HCT116 (cell line): ENCODE measurements at regions not wholly inside any gene's neighbourhood (a gene's known extent, or its start where the extent isn't known, plus 50 kb on each side); places are given as distances from the start of the nearest gene placed in this dataset.

ENCODE experiments used
- ATAC-seq: fragments of 200-7000 bp; cut with Tn5 transposase; 2 replicates; pipeline ENCODE4 v1.9.1; 2020; ENCODE audit warnings: mild to moderate bottlenecking, moderate library complexity
- BruUV-seq: library from RNA; stranded (reverse); fragments of 400-500 nt; replicated peaks from 2 replicates; lab custom pipeline; 2021; lab: Mats Ljungman, UMichigan
- CTCF ChIA-PET: fragments of 300-600 bp; sonication (Branson Sonifier 250); formaldehyde crosslinking; loops from one replicate; lab custom pipeline; 2021; ENCODE audit warnings: antibody characterized with exemption; lab: Charles Lee
- POLR2A ChIA-PET: fragments of 300-600, 350-600 bp; sonication (Branson Sonifier 250); formaldehyde crosslinking; loops from one replicate; lab custom pipeline; 2021; ENCODE audit warnings: antibody characterized with exemption; lab: Charles Lee
- RAD21 ChIA-PET, 2 experiments: fragments of 300-600 bp; sonication (Branson Sonifier 250); formaldehyde crosslinking; loops; one replicate each; lab custom pipeline; 2023; ENCODE audit warnings: low total read pairs in 2 of 2; ENCODE audit not compliant: uncharacterized antibody in 2 of 2, unreplicated experiment in 2 of 2, low non-redundant PET in 1 of 2; lab: Charles Lee
- DNase-seq: peaks from one replicate; pipeline ENCODE4 v3.0.0-alpha.2; 2010; ENCODE audit warnings: low read depth, low spot score
- H2AFZ ChIP-seq: fragments of 200-600 bp; shearing (Covaris generic), sonication (generic); 2 replicates; pipeline ENCODE4 v1.6.1; 2017; ENCODE audit warnings: low read depth, mixed run types, mixed read lengths, antibody characterized with exemption, low read length; ENCODE audit not compliant: poor library complexity, severe bottlenecking
- H3K27ac ChIP-seq: 2 replicates; pipeline ENCODE4 v1.5.1; 2012; ENCODE audit warnings: low read depth, low read length
- H3K27me3 ChIP-seq: fragments of 200-600 bp; sonication (generic); 2 replicates; pipeline ENCODE4 v1.6.1; 2016; ENCODE audit warnings: mixed run types, low read length, mixed read lengths; ENCODE audit not compliant: insufficient read depth
- H3K36me3 ChIP-seq, 2 experiments: fragments of 200-500 bp in 1 of 2; fragments of 200-600 bp in 1 of 2; sonication (Bioruptor generic) in 1 of 2; sonication (generic) in 1 of 2; 2 replicates each; pipeline versions ENCODE4 v1.5.1 to v1.6.1; 2014 to 2016; ENCODE audit warnings: low read length in 2 of 2, inconsistent platforms in 1 of 2, mixed read lengths in 1 of 2, mixed run types in 1 of 2; ENCODE audit not compliant: insufficient read depth in 2 of 2, control insufficient read depth in 1 of 2
- H3K4me1 ChIP-seq, 2 experiments: fragments of 200-600 bp in 1 of 2; sonication (generic) in 1 of 2; 2 replicates each; pipeline versions ENCODE4 v1.5.1 to v1.6.1; 2012 to 2017; ENCODE audit warnings: low read length in 2 of 2, inconsistent platforms in 1 of 2, mild to moderate bottlenecking in 1 of 2, mixed read lengths in 1 of 2, mixed run types in 1 of 2, moderate library complexity in 1 of 2; ENCODE audit not compliant: insufficient read depth in 2 of 2, control insufficient read depth in 1 of 2
- H3K4me2 ChIP-seq: fragments of 200-600 bp; sonication (generic); 2 replicates; pipeline ENCODE4 v1.6.1; 2017; ENCODE audit warnings: mixed run types, low read length, mixed read lengths
- H3K4me3 ChIP-seq, 2 experiments: fragments of 200-600 bp in 1 of 2; sonication (generic) in 1 of 2; replicated peaks in 1 of 2; 2 replicates each; pipeline ENCODE4 v1.5.1; 2011 to 2016; ENCODE audit warnings: low read length in 2 of 2, control low read depth in 1 of 2, low read depth in 1 of 2, mild to moderate bottlenecking in 1 of 2, mixed read lengths in 1 of 2, mixed run types in 1 of 2
- H3K79me2 ChIP-seq: fragments of 200-600 bp; sonication (generic); 2 replicates; pipeline ENCODE4 v1.6.1; 2017; ENCODE audit warnings: mild to moderate bottlenecking, mixed run types, low read length, moderate library complexity, mixed read lengths; ENCODE audit not compliant: insufficient read depth
- H3K9ac ChIP-seq: fragments of 200-600 bp; sonication (generic); 2 replicates; pipeline ENCODE4 v1.6.1; 2016; ENCODE audit warnings: low read length, mixed read lengths
- H3K9me2 ChIP-seq: fragments of 200-600 bp; sonication (generic), shearing (Covaris generic); 2 replicates; pipeline ENCODE4 v1.6.1; 2017; ENCODE audit warnings: mixed run types, mild to moderate bottlenecking, moderate library complexity; ENCODE audit not compliant: insufficient read depth
- H3K9me3 ChIP-seq, 2 experiments: fragments of 200-500 bp in 1 of 2; fragments of 200-600 bp in 1 of 2; sonication (Bioruptor generic) in 1 of 2; sonication (generic) in 1 of 2; 2 replicates each; pipeline ENCODE4 v1.6.1; 2014 to 2017; ENCODE audit warnings: low read length in 2 of 2, mixed read lengths in 2 of 2, inconsistent platforms in 1 of 2, low read depth in 1 of 2, mild to moderate bottlenecking in 1 of 2, mixed run types in 1 of 2, moderate library complexity in 1 of 2; ENCODE audit not compliant: control insufficient read depth in 1 of 2, insufficient read depth in 1 of 2
- H4K20me1 ChIP-seq: fragments of 200-600 bp; sonication (generic), shearing (Covaris generic); 2 replicates; pipeline ENCODE4 v1.6.1; 2017; ENCODE audit warnings: mixed run types, mild to moderate bottlenecking, moderate library complexity; ENCODE audit not compliant: insufficient read depth
- CEBPB ChIP-seq: IDR thresholded peaks from 2 replicates; pipeline ENCODE4 v1.6.1; 2012; ENCODE audit warnings: low read depth
- EGR1 ChIP-seq: IDR thresholded peaks from 2 replicates; pipeline ENCODE4 v1.6.1; 2012; ENCODE audit warnings: low read depth
- ELF1 ChIP-seq: IDR thresholded peaks from 2 replicates; pipeline ENCODE4 v1.6.1; 2012; ENCODE audit warnings: low read depth, borderline replicate concordance
- EZH2 ChIP-seq: fragments of 200-600 bp; sonication (generic); IDR thresholded peaks from 2 replicates; pipeline ENCODE4 v1.6.1; 2017; ENCODE audit warnings: antibody characterized with exemption, mixed run types
- EZH2phosphoT487 ChIP-seq: fragments of 200-600 bp; IDR thresholded peaks from 2 replicates; pipeline ENCODE4 v1.6.1; 2018; ENCODE audit warnings: antibody characterized with exemption, borderline replicate concordance
- FOSL1 ChIP-seq: IDR thresholded peaks from 2 replicates; pipeline ENCODE4 v1.6.1; 2012; ENCODE audit warnings: low read depth
- POLR2A ChIP-seq: IDR thresholded peaks from 2 replicates; pipeline ENCODE4 v1.7.0; 2011; ENCODE audit warnings: borderline replicate concordance; ENCODE audit not compliant: insufficient read depth, insufficient read length; ENCODE audit errors: extremely low read depth
- RAD21 ChIP-seq: IDR thresholded peaks from 2 replicates; pipeline ENCODE4 v1.6.1; 2012; ENCODE audit warnings: low read depth, mild to moderate bottlenecking
- SP1 ChIP-seq: IDR thresholded peaks from 2 replicates; pipeline ENCODE4 v1.6.1; 2012; ENCODE audit warnings: low read depth
- SRF ChIP-seq: IDR thresholded peaks from 2 replicates; pipeline ENCODE4 v1.6.1; 2012; ENCODE audit warnings: low read depth
- TCF7L2 ChIP-seq: IDR thresholded peaks from 2 replicates; pipeline ENCODE4 v1.7.0; 2011; ENCODE audit warnings: borderline replicate concordance, inconsistent platforms; ENCODE audit not compliant: insufficient read depth, insufficient read length; ENCODE audit errors: extremely low read depth
- ZNF274 ChIP-seq: fragments of 200-500 bp; sonication (Bioruptor generic); IDR thresholded peaks from 2 replicates; pipeline ENCODE4 v1.6.1; 2014; ENCODE audit warnings: mild to moderate bottlenecking, low read depth, low read length, inconsistent platforms
- intact Hi-C: fragments of 100-400 bp; cut with micrococcal nuclease; formaldehyde crosslinking; loops from 2 replicates; pipeline ENCODE4 v1.10.0; 2022
- TF ChIP-seq, protein P1 (sequence below): IDR thresholded peaks from 2 replicates; pipeline ENCODE4 v1.6.1; 2012
- TF ChIP-seq, protein P2 (sequence below): IDR thresholded peaks from 2 replicates; pipeline ENCODE4 v1.6.1; 2012
- TF ChIP-seq, protein P3 (sequence below): IDR thresholded peaks from 2 replicates; pipeline ENCODE4 v1.6.1; 2012; ENCODE audit warnings: low read depth
- TF ChIP-seq, protein P4 (sequence below): IDR thresholded peaks from 2 replicates; pipeline ENCODE4 v1.6.1; 2011; ENCODE audit warnings: mild to moderate bottlenecking, low read length, moderate library complexity; ENCODE audit not compliant: insufficient replicate concordance; ENCODE audit errors: extremely low read depth

DNA sequence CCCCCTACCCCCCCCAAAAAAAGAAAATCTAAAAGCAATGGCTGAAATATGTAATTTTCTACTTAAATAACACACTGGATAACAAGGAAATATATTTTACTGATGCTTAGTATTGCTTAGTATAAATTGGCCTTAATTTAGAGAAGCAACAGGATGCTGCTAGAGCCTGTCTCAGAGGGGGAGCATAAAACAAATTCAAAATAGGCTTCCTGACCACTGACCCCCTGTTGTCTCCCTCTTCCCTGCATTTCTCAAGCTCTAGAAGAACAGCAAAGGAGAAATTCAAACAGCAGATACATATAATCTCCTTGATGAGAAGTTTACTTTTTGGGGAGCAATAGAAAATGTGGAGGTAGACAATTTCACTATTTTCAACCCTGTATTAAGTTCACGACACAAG lies 631.1 kb upstream of the GJE1 start:
- Histone ChIP-seq H3K9ac (no peak overlapping the region), H3K4me3 (no peak overlapping the region), H3K27me3 (no peaks in the 10 kb centered on the region), H2AFZ (no peak overlapping the region), H3K9me3 (peaks cover 0 to 3% of the 10 kb centered on the region in 2 experiments; a peak in 1 of 4 replicates), H3K4me1 (no peaks in the 10 kb centered on the region), H4K20me1 (no peaks in the 10 kb centered on the region), H3K4me2 (no peak overlapping the region), H3K27ac (no peak overlapping the region), H3K79me2 (no peaks in the 10 kb centered on the region), H3K9me2 (no peaks in the 10 kb centered on the region), H3K36me3 (no peaks in the 10 kb centered on the region)
- RAD21 ChIA-PET, result no interaction called here
- intact Hi-C loops, result no loop called here
- TF ChIP-seq SRF, result no peak
- TF ChIP-seq EZH2phosphoT487, result no peak
- no peak for TF ChIP-seq ELF1
- no peak for TF ChIP-seq POLR2A
- TF ChIP-seq, protein P1, sequence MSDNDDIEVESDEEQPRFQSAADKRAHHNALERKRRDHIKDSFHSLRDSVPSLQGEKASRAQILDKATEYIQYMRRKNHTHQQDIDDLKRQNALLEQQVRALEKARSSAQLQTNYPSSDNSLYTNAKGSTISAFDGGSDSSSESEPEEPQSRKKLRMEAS, result no peak
- TF ChIP-seq TCF7L2, result no peak
- no peak for TF ChIP-seq FOSL1
- no peak for TF ChIP-seq ZNF274
- TF ChIP-seq CEBPB, result no peak
- TF ChIP-seq, protein P2, sequence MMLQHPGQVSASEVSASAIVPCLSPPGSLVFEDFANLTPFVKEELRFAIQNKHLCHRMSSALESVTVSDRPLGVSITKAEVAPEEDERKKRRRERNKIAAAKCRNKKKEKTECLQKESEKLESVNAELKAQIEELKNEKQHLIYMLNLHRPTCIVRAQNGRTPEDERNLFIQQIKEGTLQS, result no peak
- ATAC-seq, result no peak
- POLR2A ChIA-PET, result no interaction called here
- CTCF ChIA-PET, result no interaction called here
- no peak for DNase-seq
- no TSS peak for BruUV-seq

DNA sequence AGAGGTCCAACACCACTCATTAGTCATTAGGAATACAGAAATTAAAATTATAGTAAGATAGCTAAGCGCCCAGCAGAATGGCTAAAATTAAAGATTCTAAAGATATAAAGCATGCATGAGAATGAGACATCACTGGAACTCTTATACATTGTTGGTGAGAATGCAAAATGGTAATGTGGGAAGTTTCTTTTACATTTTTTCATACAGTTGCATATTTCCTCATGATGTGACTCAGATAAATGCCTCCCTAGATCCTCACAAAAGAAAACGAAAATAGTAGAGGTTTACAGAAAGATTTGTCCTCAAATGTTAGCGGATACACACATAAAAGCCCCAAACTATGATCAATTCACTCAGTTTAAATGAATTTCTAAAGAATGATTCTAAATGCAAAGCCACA lies 633.7 kb upstream of the GJE1 start:
- ATAC-seq (no peak), DNase-seq (no peak)
- ChIA-PET CTCF (no interaction called here), POLR2A (no interaction called here), RAD21 (no interaction called here)
- Histone ChIP-seq H3K9me3 (no peaks in the 10 kb centered on the region), H3K9me2 (no peaks in the 10 kb centered on the region), H3K27me3 (no peaks in the 10 kb centered on the region), H4K20me1 (no peaks in the 10 kb centered on the region), H3K79me2 (no peaks in the 10 kb centered on the region), H3K4me1 (no peaks in the 10 kb centered on the region), H3K4me3 (no peak overlapping the region), H2AFZ (no peak overlapping the region), H3K9ac (no peak overlapping the region), H3K4me2 (no peak overlapping the region), H3K36me3 (no peaks in the 10 kb centered on the region), H3K27ac (no peak overlapping the region)
- no TSS peak for BruUV-seq
- intact Hi-C loops, result no loop called here
- TF ChIP-seq, protein P3, sequence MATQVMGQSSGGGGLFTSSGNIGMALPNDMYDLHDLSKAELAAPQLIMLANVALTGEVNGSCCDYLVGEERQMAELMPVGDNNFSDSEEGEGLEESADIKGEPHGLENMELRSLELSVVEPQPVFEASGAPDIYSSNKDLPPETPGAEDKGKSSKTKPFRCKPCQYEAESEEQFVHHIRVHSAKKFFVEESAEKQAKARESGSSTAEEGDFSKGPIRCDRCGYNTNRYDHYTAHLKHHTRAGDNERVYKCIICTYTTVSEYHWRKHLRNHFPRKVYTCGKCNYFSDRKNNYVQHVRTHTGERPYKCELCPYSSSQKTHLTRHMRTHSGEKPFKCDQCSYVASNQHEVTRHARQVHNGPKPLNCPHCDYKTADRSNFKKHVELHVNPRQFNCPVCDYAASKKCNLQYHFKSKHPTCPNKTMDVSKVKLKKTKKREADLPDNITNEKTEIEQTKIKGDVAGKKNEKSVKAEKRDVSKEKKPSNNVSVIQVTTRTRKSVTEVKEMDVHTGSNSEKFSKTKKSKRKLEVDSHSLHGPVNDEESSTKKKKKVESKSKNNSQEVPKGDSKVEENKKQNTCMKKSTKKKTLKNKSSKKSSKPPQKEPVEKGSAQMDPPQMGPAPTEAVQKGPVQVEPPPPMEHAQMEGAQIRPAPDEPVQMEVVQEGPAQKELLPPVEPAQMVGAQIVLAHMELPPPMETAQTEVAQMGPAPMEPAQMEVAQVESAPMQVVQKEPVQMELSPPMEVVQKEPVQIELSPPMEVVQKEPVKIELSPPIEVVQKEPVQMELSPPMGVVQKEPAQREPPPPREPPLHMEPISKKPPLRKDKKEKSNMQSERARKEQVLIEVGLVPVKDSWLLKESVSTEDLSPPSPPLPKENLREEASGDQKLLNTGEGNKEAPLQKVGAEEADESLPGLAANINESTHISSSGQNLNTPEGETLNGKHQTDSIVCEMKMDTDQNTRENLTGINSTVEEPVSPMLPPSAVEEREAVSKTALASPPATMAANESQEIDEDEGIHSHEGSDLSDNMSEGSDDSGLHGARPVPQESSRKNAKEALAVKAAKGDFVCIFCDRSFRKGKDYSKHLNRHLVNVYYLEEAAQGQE, result no peak
- TF ChIP-seq, protein P4, sequence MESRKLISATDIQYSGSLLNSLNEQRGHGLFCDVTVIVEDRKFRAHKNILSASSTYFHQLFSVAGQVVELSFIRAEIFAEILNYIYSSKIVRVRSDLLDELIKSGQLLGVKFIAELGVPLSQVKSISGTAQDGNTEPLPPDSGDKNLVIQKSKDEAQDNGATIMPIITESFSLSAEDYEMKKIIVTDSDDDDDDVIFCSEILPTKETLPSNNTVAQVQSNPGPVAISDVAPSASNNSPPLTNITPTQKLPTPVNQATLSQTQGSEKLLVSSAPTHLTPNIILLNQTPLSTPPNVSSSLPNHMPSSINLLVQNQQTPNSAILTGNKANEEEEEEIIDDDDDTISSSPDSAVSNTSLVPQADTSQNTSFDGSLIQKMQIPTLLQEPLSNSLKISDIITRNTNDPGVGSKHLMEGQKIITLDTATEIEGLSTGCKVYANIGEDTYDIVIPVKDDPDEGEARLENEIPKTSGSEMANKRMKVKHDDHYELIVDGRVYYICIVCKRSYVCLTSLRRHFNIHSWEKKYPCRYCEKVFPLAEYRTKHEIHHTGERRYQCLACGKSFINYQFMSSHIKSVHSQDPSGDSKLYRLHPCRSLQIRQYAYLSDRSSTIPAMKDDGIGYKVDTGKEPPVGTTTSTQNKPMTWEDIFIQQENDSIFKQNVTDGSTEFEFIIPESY, result no peak
- TF ChIP-seq EZH2phosphoT487, result no peak
- no peak for TF ChIP-seq EZH2
- no peak for TF ChIP-seq SRF
- no peak for TF ChIP-seq SP1
- TF ChIP-seq RAD21, result no peak
- no peak for TF ChIP-seq EGR1
- TF ChIP-seq, protein P2, result no peak
- no peak for TF ChIP-seq CEBPB
